Transverse colon (tissue), 4 donors: ENCODE measurements at regions not wholly inside any gene's neighbourhood (a gene's known extent, or its start where the extent isn't known, plus 50 kb on each side); places are given as distances from the start of the nearest gene placed in this dataset.
"Not testable (repeated sequence)": the region's sequence is repeated elsewhere in the genome, so short reads cannot be mapped to it uniquely, and the experiment has no call there.

Experiments used
- DNase-seq: peaks from one replicate; pipeline ENCODE4 v3.0.0-alpha.2; 2019
- H3K27ac ChIP-seq, 4 donors: fragments of 200-600 bp; sonication (generic); 2 replicates each; pipeline ENCODE4 v1.5.1; 2016 to 2018; ENCODE audit warnings: inconsistent platforms in 4 of 4
- H3K27me3 ChIP-seq: fragments of 200-600 bp; sonication (generic); 2 replicates; pipeline ENCODE4 v1.5.1; 2017; ENCODE audit warnings: inconsistent platforms
- H3K36me3 ChIP-seq, 4 donors: fragments of 200-600 bp; sonication (generic); 2 replicates each; pipeline ENCODE4 v1.5.1; 2017 to 2019; ENCODE audit warnings: inconsistent platforms in 4 of 4
- H3K4me1 ChIP-seq, 4 donors: fragments of 200-600 bp; sonication (generic); 2 replicates each; pipeline ENCODE4 v1.5.1; 2017 to 2020; ENCODE audit warnings: inconsistent platforms in 4 of 4
- H3K4me3 ChIP-seq, 4 donors: fragments of 200-600 bp; sonication (generic); 1 replicate in 1 of 4; 2 replicates in 3 of 4; pipeline versions ENCODE4 v1.5.1 to v1.6.1; 2017 to 2019; ENCODE audit warnings: inconsistent platforms in 4 of 4
- H3K9me3 ChIP-seq, 2 donors: fragments of 200-600 bp; sonication (generic); 2 replicates each; pipeline ENCODE4 v1.5.1; 2017 to 2019; ENCODE audit warnings: inconsistent platforms in 2 of 2
- CTCF ChIP-seq, 5 experiments: fragments of 200-600 bp in 3 of 5; fragments of 450-650 bp in 2 of 5; sonication (generic) in 3 of 5; IDR thresholded peaks; 1 replicate in 2 of 5; 2 replicates in 3 of 5; pipeline ENCODE4 v1.5.1; 2016 to 2017; ENCODE audit warnings: antibody characterized with exemption in 5 of 5, inconsistent platforms in 3 of 5, mild to moderate bottlenecking in 2 of 5, moderate library complexity in 1 of 5
- EP300 ChIP-seq: sonication (generic); formaldehyde crosslinking; IDR thresholded peaks from one replicate; pipeline ENCODE4 v1.6.1; 2017; ENCODE audit warnings: antibody characterized with exemption, low read depth
- POLR2A ChIP-seq: fragments of 450-650 bp; IDR thresholded peaks from one replicate; pipeline ENCODE4 v1.6.1; 2016; ENCODE audit warnings: antibody characterized with exemption, mild to moderate bottlenecking, moderate library complexity
- POLR2AphosphoS5 ChIP-seq, 3 donors: sonication (generic); formaldehyde crosslinking; IDR thresholded peaks; one replicate each; pipeline ENCODE4 v1.6.1; 2016; ENCODE audit warnings: antibody characterized with exemption in 3 of 3
- WGBS, 2 donors: methylation state at CpG; one replicate each; pipeline ENCODE4 v1.1.5; 2018; ENCODE audit warnings: low coverage in 1 of 2; 5-methylcytosine and 5-hydroxymethylcytosine counted together
- in situ Hi-C, 4 donors: fragments of 200-750 bp; cut with MboI; loops; one replicate each; pipeline versions ENCODE4 v1.15.0 to v1.15.1; 2017; ENCODE audit warnings: low sequenced_read_pairs in 3 of 4, low pct_ligation_motif_present in 1 of 4, low pct_unique_long_range_greater_than_20kb in 1 of 4
- intact Hi-C: fragments of 100-400 bp; cut with DNase I; formaldehyde crosslinking; loops from one replicate; pipeline ENCODE4 v1.15.1; 2023; ENCODE audit warnings: low total_unique reads

GRCh38 chr6:82111114-82111513 is 136.4 kb downstream of the IBTK start:
- no peaks in the 10 kb centered on the region for H3K36me3 ChIP-seq
- no peak overlapping the region for H3K4me3 ChIP-seq
- intact Hi-C loops, result loop anchor here (2.0 kb wide), 1 partner anchor 26 kb away; no protein-coding TSS in a partner anchor
- H3K27me3 ChIP-seq, result no peaks in the 10 kb centered on the region
- no peaks in the 10 kb centered on the region for H3K4me1 ChIP-seq
- in situ Hi-C loops, result no loop called here
- DNase-seq, result no peak
- no peak for TF ChIP-seq POLR2A
- TF ChIP-seq POLR2AphosphoS5 (IDR thresholded peaks at IDR 0.05), result no peak
- no peak for TF ChIP-seq EP300
- no peak for TF ChIP-seq CTCF (IDR thresholded peaks at IDR 0.05)
- H3K9me3 ChIP-seq, result peaks cover 5 to 6% of the 10 kb centered on the region in 2 donors
- H3K27ac ChIP-seq, result no peak overlapping the region

- H3K9me3 ChIP-seq, H3K4me3 ChIP-seq, H3K36me3 ChIP-seq, DNase-seq, intact Hi-C loops, H3K4me1 ChIP-seq, in situ Hi-C loops, H3K27ac ChIP-seq, H3K27me3 ChIP-seq: not testable (repeated sequence)
- WGBS, 2 donors, result 86 to 92% methylated on average over 2 to 3 of the region's 3 CpGs
These were observed 144.4 kb downstream of the IBTK start for GRCh38 chr6:82103171-82103570.

- DNase-seq, H3K4me3 ChIP-seq, H3K27ac ChIP-seq, H3K9me3 ChIP-seq, H3K36me3 ChIP-seq, intact Hi-C loops, H3K27me3 ChIP-seq, H3K4me1 ChIP-seq, in situ Hi-C loops: not testable (repeated sequence)
- 75% methylated on average over 20 of the region's 23 CpGs; no CpG with 5 or more reads in 1 of the 2 donors for WGBS, 2 donors
These were observed 146.0 kb downstream of the IBTK start for GRCh38 chr6:82101374-82102114.

GRCh38 chr6:82100763-82101162 is 146.8 kb downstream of the IBTK start:
- H3K36me3 ChIP-seq, H3K4me3 ChIP-seq, H3K27ac ChIP-seq, in situ Hi-C loops, H3K4me1 ChIP-seq, intact Hi-C loops, H3K27me3 ChIP-seq, H3K9me3 ChIP-seq, DNase-seq: not testable (repeated sequence)
- 78 to 93% methylated on average over 1 of the region's 1 CpG for WGBS, 2 donors

- no peak overlapping the region for H3K27ac ChIP-seq
- no peaks in the 10 kb centered on the region for H3K9me3 ChIP-seq
- intact Hi-C loops, result no loop called here
- TF ChIP-seq POLR2A, result no peak
- no peak for TF ChIP-seq CTCF (IDR thresholded peaks at IDR 0.05)
- TF ChIP-seq EP300, result no peak
- TF ChIP-seq POLR2AphosphoS5 (IDR thresholded peaks at IDR 0.05), result no peak
- no peaks in the 10 kb centered on the region for H3K36me3 ChIP-seq
- H3K27me3 ChIP-seq, result no peaks in the 10 kb centered on the region
- DNase-seq, result no peak
- in situ Hi-C loops, result no loop called here
- H3K4me3 ChIP-seq, result no peak overlapping the region
- H3K4me1 ChIP-seq, result no peaks in the 10 kb centered on the region
- 58 to 81% methylated on average over 2 of the region's 2 CpGs for WGBS, 2 donors
These were observed 149.9 kb downstream of the IBTK start for GRCh38 chr6:82097676-82098075.

- TF ChIP-seq CTCF (IDR thresholded peaks at IDR 0.05) (no peak), POLR2AphosphoS5 (IDR thresholded peaks at IDR 0.05) (no peak), EP300 (no peak), POLR2A (no peak)
- in situ Hi-C loops, result no loop called here
- WGBS, 2 donors, result 49 to 68% methylated on average over 4 to 5 of the region's 5 CpGs
These were observed 152.5 kb downstream of the IBTK start for GRCh38 chr6:82095091-82095490.

More at GRCh38 chr6:82095091-82095490, 152.5 kb downstream of the IBTK start:
- Histone ChIP-seq H3K27me3 (no peaks in the 10 kb centered on the region), H3K4me3 (no peak overlapping the region), H3K9me3 (no peaks in the 10 kb centered on the region), H3K4me1 (no peaks in the 10 kb centered on the region), H3K27ac (no peak overlapping the region), H3K36me3 (no peaks in the 10 kb centered on the region)
- intact Hi-C loops, result no loop called here
- DNase-seq, result no peak
